Esophagus squamous epithelium (tissue), 4 donors: ENCODE measurements at regions not wholly inside any gene's neighbourhood (a gene's known extent, or its start where the extent isn't known, plus 50 kb on each side); places are given as distances from the start of the nearest gene placed in this dataset.

Experiments used
- POLR2A ChIP-seq, 4 donors: fragments of 450-650 bp; IDR thresholded peaks; one replicate each; pipeline ENCODE4 v1.6.1; 2017; ENCODE audit warnings: antibody characterized with exemption in 4 of 4, mild to moderate bottlenecking in 4 of 4, moderate library complexity in 3 of 4
- TF ChIP-seq, protein P1 (sequence below), 6 experiments: fragments of 450-650 bp in 4 of 6; fragments of 200-600 bp in 2 of 6; sonication (generic) in 2 of 6; IDR thresholded peaks; one replicate each; pipeline ENCODE4 v1.5.1; 2016 to 2019; ENCODE audit warnings: antibody characterized with exemption in 6 of 6, mild to moderate bottlenecking in 4 of 6, moderate library complexity in 4 of 6

DNA sequence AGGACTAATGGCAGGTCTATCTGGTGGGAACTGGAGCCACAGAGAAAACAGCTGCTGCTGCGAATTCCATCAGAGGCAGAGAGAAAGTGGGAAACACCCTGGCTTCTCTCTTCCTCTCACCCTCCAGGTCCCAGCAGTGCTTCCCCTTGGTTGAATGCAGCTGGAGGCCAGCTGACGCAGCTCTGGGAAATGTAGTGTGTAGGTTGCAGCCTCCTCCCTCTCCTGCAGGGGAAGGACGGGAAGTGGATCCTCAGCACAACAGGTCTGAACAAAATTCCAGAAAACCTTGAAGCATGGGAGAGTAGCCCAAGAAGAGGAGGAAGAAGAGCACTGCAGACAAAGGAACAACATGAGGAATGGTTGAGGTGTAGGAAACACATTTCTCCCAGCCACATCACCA is 67.8 kb upstream of the MMP2 start:
- TF ChIP-seq, protein P1, sequence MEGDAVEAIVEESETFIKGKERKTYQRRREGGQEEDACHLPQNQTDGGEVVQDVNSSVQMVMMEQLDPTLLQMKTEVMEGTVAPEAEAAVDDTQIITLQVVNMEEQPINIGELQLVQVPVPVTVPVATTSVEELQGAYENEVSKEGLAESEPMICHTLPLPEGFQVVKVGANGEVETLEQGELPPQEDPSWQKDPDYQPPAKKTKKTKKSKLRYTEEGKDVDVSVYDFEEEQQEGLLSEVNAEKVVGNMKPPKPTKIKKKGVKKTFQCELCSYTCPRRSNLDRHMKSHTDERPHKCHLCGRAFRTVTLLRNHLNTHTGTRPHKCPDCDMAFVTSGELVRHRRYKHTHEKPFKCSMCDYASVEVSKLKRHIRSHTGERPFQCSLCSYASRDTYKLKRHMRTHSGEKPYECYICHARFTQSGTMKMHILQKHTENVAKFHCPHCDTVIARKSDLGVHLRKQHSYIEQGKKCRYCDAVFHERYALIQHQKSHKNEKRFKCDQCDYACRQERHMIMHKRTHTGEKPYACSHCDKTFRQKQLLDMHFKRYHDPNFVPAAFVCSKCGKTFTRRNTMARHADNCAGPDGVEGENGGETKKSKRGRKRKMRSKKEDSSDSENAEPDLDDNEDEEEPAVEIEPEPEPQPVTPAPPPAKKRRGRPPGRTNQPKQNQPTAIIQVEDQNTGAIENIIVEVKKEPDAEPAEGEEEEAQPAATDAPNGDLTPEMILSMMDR (IDR thresholded peaks at IDR 0.05) = no peak
- TF ChIP-seq POLR2A (IDR thresholded peaks at IDR 0.05) = no peak
